HG03159 (cell line): ENCODE measurements at regions not wholly inside any gene's neighbourhood (a gene's known extent, or its start where the extent isn't known, plus 50 kb on each side); places are given as distances from the start of the nearest gene placed in this dataset.

Experiments used
- ATAC-seq: cut with Tn5 transposase; IDR thresholded peaks from one replicate; pipeline ENCODE4 v1.9.1; 2021; ENCODE audit warnings: mild to moderate bottlenecking, moderate library complexity; ENCODE audit not compliant: unreplicated experiment

DNA sequence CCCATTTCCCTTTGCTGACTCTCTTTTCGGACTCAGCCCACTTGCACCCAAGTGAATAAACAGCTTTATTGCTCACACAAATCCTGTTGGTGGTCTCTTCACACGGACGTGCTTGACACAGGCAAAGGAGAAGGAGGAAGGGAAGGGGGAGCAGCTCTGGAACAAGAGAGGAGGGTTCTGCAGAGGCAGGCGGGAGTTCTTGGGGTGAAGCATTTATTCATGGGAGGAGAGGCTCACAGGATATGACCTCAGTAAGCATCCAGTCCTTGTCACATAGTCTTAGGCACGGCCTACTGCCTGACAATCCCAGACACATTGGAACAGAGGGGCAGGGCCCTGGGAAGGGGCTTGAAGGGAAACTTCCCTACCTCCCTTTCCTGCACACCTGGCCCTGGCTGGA is 171.7 kb upstream of the HS6ST1 start:
- ATAC-seq = no peak

GRCh38 chr2:128490881-128491691 is 172.4 kb upstream of the HS6ST1 start:
- ATAC-seq = no peak

- ATAC-seq = no peak
Observed at GRCh38 chr2:128491692-128492244, 173.1 kb upstream of the HS6ST1 start.

DNA sequence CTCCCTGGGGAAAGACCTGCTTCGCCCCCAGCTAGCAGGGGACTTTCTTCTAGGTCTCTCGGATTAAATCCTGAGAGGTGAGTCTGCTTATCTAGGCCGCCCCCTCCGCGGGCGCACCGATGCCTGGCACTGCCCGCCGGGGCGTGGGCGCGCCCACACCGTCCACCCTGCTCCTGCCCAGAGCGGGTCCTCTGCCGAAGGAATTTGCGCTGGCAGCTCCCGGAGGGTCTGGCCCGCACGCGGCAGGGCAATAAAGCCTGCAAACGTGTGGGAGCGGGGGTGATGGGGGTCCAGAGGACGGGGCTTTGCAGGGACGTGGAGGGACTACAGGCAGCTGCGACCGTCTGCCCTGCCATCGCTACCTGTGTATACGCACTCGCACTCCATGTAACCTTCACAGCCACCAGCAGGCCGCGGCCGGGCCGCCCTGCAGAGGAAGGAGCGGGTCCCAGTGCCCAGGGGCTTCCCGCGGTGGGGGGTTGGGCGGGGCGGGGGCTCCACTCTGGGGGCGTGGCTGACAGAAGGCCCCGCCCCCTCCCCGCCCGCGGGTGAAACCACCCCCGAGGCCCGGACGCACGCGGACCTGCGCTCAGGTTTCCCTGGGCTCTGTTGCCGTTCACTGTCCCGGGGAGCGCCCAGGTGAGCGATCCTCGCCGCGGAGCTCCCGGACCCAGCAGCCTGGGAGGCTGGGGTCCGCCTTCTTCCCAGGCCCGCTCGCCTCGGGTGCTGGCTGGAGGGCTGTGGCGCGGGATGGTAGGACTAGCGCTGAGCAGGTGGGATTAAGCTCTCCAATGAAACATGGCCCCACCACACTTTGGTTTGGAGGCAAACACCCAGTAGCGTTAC is 174.5 kb upstream of the HS6ST1 start:
- no peak for ATAC-seq

DNA sequence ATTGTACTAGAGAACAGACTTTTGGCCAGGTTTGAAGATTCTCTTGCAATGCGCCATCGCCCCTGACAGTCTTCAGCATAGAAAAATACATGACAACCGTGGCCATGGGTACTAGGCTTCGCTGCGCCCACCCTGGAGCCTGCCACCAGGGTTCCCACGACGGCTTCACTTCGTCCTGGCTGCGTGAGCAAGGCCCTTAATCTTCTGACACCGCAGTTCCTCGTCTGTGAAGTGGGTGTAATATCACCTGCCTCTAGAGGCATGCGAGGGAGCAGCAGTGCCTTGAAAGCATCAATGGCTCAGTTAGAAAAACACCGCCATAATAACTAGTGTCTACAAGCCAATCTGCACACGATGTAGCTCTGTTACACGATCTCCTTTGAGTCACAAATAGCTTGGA is 175.2 kb upstream of the HS6ST1 start:
- ATAC-seq = no peak

- no peak for ATAC-seq
Observed at GRCh38 chr2:128494307-128494639, 175.6 kb upstream of the HS6ST1 start.

DNA sequence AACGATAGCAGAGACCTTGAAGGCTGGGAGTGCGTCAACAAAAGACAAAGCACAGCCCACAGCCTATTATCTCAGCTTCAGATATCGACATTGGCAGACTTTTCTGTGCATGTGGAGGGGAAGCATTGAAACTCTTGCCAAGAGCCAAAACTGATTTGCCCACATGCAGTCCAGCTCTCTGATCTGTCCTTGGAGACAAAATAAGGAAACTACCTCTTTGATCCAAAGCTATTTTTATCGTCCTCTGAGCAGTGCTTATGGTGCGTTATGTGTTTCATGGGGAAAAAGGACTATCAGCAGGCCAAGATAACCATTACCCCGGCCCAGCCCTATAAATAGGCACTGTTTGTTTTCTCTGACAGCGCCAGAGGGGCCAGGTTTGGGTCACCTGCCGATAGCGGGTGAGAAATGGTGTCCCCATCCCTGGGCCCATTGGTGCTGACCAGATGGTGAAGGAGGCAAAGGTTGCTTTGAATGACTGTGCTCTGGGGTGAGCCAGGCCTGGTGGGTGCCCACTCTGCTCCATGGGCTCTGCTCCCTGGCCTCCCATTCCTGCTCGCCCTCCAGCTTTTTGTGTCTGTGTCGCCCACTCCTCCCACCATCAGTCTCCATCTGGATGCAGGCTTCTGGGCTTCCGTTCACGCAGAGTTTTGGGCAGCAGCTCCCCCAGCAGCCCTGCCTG is 176.1 kb upstream of the HS6ST1 start:
- ATAC-seq = no peak

- ATAC-seq = no peak
Observed at GRCh38 chr2:128495996-128496547, 177.4 kb upstream of the HS6ST1 start.

DNA sequence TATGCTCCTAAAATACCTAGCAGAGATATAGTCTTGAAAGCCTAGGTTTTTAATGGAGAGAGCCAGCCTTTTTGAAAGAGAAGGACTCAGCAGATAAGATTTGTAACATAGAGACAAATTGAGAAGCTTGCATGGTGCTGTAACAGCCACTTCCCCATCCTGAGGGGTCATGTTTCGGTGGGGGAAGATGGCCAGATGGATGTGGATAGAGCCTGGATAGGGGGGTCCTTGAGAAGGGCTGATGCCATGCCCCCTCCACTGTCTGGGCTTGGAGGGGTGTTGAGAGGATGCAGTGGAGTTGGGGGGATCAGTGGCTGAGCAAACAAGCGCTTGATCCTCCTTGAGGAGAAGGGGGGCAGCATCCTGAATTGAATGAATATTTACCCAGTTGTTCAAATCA is 178.0 kb upstream of the HS6ST1 start:
- no peak for ATAC-seq

DNA sequence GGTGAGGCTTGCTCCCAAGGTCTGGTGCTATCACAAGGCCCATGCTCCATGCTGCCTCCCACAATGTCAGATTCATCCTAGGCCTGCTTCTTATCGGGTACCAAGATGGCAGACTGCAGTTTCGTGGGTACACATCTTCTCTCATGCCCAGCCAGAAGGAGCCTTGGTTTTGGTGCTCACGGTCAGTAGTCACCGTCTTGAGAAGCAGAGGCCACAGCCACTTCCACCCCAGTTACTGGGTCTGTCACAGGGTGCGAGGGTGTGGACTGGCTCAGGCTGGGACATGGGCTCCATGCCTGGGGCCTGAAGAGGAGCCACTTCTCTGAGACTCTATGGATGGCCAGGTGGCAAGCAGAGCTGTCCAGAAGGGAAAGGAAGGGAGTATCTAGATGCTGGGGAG is 178.8 kb upstream of the HS6ST1 start:
- ATAC-seq = no peak

GRCh38 chr2:128498086-128498485 is 179.4 kb upstream of the HS6ST1 start:
- no peak for ATAC-seq

GRCh38 chr2:128498589-128498988 is 179.9 kb upstream of the HS6ST1 start:
- ATAC-seq = no peak

GRCh38 chr2:128499367-128500137 is 180.9 kb upstream of the HS6ST1 start:
- ATAC-seq = no peak

- ATAC-seq = no peak
Observed at GRCh38 chr2:128500138-128500800, 181.6 kb upstream of the HS6ST1 start.

- ATAC-seq = no peak
Observed at GRCh38 chr2:128501006-128501690, 182.5 kb upstream of the HS6ST1 start.

DNA sequence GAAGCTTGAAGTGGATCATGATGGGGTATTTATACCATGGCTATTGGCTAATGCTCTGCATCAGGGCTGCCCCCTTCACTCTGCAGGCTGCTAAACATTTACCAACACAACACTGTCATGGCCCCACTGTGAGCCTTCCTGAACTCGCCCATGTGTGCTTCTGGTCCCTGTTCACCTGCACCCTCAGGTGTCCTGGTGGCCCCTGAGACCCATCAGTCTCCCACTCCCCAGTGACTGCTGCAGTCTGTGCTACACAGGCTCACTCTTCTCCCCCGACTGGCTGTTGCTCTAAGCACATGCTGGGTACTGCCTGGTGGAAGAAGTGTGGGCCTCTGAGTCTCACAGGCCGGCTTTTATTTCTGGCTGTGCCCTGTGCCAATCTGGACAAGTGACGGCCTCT is 183.0 kb upstream of the HS6ST1 start:
- ATAC-seq = no peak

- ATAC-seq = no peak
Observed at GRCh38 chr2:128502200-128502599, 183.5 kb upstream of the HS6ST1 start.

DNA sequence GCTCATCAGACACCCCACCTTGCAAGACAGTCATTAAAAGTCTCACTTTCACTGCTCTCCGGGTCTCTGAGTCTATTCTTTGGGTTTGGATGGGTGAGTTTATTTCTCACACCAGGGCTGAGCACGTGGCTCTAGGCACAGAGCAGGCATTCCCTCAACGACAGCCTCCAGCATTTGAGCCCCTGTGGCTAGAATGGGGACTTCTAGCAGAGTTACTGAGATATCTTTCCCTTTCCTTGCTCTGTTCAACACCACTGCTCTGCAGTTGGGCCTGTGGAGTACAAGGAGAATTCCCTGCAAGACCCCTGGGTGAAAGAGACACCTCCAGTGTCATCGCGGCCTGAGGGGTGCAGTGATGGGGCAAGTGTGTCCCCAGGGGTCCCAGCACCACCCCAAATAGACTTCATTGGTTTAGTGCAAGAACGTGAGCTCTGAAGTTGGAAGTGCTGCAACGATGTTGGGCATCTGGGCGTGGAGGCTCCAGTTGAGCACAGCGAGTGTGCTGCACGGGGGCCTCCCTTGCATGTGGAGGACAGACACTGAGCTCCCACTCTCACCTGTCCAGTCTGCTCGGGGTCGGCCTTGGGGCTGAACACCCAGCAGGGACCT is 184.1 kb upstream of the HS6ST1 start:
- ATAC-seq = no peak
